Heart left ventricle (tissue), 16 donors: ENCODE measurements at regions not wholly inside any gene's neighbourhood (a gene's known extent, or its start where the extent isn't known, plus 50 kb on each side); places are given as distances from the start of the nearest gene placed in this dataset.
"Not testable (repeated sequence)": the region's sequence is repeated elsewhere in the genome, so short reads cannot be mapped to it uniquely, and the experiment has no call there.

Experiments
- ATAC-seq, 4 donors: fragments of 200-7000 bp; cut with Tn5 transposase; one replicate each; pipeline ENCODE4 v1.9.1; 2020 to 2022; ENCODE audit warnings: moderate library complexity in 4 of 4, mild to moderate bottlenecking in 3 of 4, moderate number of reproducible peaks in 1 of 4
- DNase-seq, 5 donors: peaks; one replicate each; pipeline ENCODE4 v3.0.0-alpha.2; 2020
- H3K27ac ChIP-seq, 12 donors: fragments of 200-600 bp; sonication (generic) in 4 of 12; one replicate each; pipeline versions ENCODE4 v1.5.0 to v1.8.0; 2016 to 2022; ENCODE audit warnings: mild to moderate bottlenecking in 2 of 12
- H3K27me3 ChIP-seq, 9 donors: fragments of 200-600 bp; sonication (generic) in 2 of 9; one replicate each; pipeline versions ENCODE4 v1.5.1 to v1.8.0; 2016 to 2022; ENCODE audit warnings: mild to moderate bottlenecking in 3 of 9
- H3K36me3 ChIP-seq, 9 donors: fragments of 200-600 bp; sonication (generic) in 2 of 9; one replicate each; pipeline versions ENCODE4 v1.5.0 to v1.8.0; 2018 to 2022; ENCODE audit warnings: mild to moderate bottlenecking in 2 of 9
- H3K4me1 ChIP-seq, 12 donors: fragments of 200-600 bp; sonication (generic) in 4 of 12; one replicate each; pipeline versions ENCODE4 v1.5.0 to v1.8.0; 2016 to 2022; ENCODE audit warnings: mild to moderate bottlenecking in 3 of 12
- H3K4me3 ChIP-seq, 12 donors: fragments of 200-600 bp; sonication (generic) in 4 of 12; one replicate each; pipeline versions ENCODE4 v1.5.0 to v1.8.0; 2017 to 2022; ENCODE audit warnings: mild to moderate bottlenecking in 9 of 12, moderate library complexity in 4 of 12
- H3K9me3 ChIP-seq, 12 donors: fragments of 200-600 bp; sonication (generic) in 4 of 12; one replicate each; pipeline versions ENCODE4 v1.5.0 to v1.8.0; 2016 to 2022; ENCODE audit warnings: mild to moderate bottlenecking in 1 of 12
- POLR2A ChIP-seq, 2 donors: fragments of 450-650 bp; IDR thresholded peaks; one replicate each; pipeline ENCODE4 v1.6.1; 2017; ENCODE audit warnings: antibody characterized with exemption in 2 of 2, mild to moderate bottlenecking in 2 of 2, moderate library complexity in 2 of 2
- WGBS, 4 donors: extraction: QIAGEN DNeasy Blood & Tissue Kit in 2 of 4; methylation state at CpG; one replicate each; pipeline versions ENCODE4 v1.1.5 to v1.1.7; 2013 to 2018; 5-methylcytosine and 5-hydroxymethylcytosine counted together
- intact Hi-C, 10 donors: fragments of 100-400 bp; cut with DNase I; formaldehyde crosslinking; loops; one replicate each; pipeline versions ENCODE4 v1.11.1 to v1.14.2; 2022
- TF ChIP-seq, protein P1 (sequence below), 12 donors: fragments of 200-600 bp; sonication (generic) in 4 of 12; IDR thresholded peaks; one replicate each; pipeline versions ENCODE4 v1.5.0 to v1.8.0; 2018 to 2022; ENCODE audit warnings: antibody characterized with exemption in 12 of 12, mild to moderate bottlenecking in 5 of 12
- donor health status: ischemic (EF 13 %, LVEDD 7.1; RV severe dilation, severe dysfunction).
- donor health status: healthy with polysubstance abuse.
- donor health status: DM: no; HTN: yes; CAD: no.
- donor health status: DM: no; HTN: no; CAD: no.
- donor health status: ischemic (EF 25% LVEDD 6.9; RV normal size, moderate dysfunction).
- donor health status: ischemic (EF 25% LVEDD 5.7; RV mildly dilated, moderate dysfunction).
- donor health status: healthy.
- donor health status: DM: yes; HTN: yes; CAD: no.
- donor health status: ischemic (EF 35%, LVEDD 5.7; RV mildly dilated, moderate dysfunction).
- donor health status: nonischemic (EF 11% LVEDD 7.7; RV severe dilation, severe dysfunction).
- donor health status: DM: yes; HTN: yes; CAD: no.
- donor health status: PGD.
- donor health status: ischemic (EF 29% LVEDD 5.4; RV normal size, mild dysfunction).
- donor health status: nonischemic (EF 23%, LVEDD 6.1; RV moderate dilation, normal function).

DNA sequence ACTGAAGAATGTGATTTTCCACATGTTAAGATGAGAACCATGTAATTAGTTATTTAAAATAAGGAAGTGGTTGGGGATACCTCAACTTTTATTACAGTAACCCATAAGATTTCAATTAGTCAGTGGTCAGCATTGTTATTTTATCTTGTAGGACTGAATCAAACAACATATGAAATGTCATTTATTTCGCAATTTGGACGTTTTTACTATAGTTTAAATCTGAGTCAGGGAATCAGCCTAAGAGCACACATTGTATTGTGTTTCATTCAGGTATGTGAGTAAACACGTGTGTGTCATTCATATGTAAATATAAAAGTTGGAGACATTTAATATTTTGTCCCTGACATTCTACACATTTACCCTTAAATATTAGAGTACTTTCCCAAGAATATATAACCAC is 1418.7 kb downstream of the GRIK2 start:
- DNase-seq (no peak), ATAC-seq (no peak)
- no peaks in the 10 kb centered on the region for H3K27me3 ChIP-seq
- WGBS, 4 donors, result 57 to 66% (median 64%) methylated on average over 3 of the region's 3 CpGs
- H3K36me3 ChIP-seq, result no peaks in the 10 kb centered on the region
- TF ChIP-seq, protein P1, sequence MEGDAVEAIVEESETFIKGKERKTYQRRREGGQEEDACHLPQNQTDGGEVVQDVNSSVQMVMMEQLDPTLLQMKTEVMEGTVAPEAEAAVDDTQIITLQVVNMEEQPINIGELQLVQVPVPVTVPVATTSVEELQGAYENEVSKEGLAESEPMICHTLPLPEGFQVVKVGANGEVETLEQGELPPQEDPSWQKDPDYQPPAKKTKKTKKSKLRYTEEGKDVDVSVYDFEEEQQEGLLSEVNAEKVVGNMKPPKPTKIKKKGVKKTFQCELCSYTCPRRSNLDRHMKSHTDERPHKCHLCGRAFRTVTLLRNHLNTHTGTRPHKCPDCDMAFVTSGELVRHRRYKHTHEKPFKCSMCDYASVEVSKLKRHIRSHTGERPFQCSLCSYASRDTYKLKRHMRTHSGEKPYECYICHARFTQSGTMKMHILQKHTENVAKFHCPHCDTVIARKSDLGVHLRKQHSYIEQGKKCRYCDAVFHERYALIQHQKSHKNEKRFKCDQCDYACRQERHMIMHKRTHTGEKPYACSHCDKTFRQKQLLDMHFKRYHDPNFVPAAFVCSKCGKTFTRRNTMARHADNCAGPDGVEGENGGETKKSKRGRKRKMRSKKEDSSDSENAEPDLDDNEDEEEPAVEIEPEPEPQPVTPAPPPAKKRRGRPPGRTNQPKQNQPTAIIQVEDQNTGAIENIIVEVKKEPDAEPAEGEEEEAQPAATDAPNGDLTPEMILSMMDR (IDR thresholded peaks at IDR 0.05), result no peak
- TF ChIP-seq POLR2A (IDR thresholded peaks at IDR 0.05), result no peak
- H3K9me3 ChIP-seq, result peaks cover 0 to 3% (median 0%) of the 10 kb centered on the region in 12 donors
- no peak overlapping the region for H3K27ac ChIP-seq
- no peaks in the 10 kb centered on the region for H3K4me1 ChIP-seq
- intact Hi-C loops, result no loop called here
- H3K4me3 ChIP-seq, result no peak overlapping the region

DNA sequence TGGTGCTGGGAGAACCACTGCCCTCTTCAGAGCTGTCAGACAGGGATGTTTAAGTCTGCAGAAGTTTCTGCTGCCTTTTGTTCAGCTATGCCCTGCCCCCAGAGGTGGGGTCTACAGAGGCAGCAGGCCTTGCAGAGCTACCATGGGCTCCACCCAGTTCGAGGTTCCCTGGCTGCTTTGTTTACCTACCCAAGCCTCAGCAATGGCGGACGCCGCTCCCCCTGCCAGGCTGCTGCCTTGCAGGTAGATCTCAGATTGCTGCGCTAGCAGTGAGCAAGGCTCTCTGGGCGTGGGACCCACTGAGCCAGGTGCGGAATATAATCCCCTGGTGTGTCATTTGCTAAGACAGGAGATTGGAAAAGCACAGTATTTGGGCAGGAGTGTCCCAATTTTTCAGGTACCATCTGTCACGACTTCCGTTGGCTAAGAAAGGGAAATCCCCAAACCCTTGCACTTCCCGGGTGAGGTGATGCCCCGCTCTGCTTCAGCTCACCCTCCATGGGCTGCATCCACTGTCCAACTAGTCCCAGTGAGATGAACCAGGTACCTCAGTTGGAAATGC is 1415.5 kb downstream of the GRIK2 start:
- H3K4me3 ChIP-seq, intact Hi-C loops, ATAC-seq, H3K9me3 ChIP-seq, H3K27ac ChIP-seq, H3K4me1 ChIP-seq, DNase-seq, H3K27me3 ChIP-seq, H3K36me3 ChIP-seq: not testable (repeated sequence)
- WGBS, 4 donors, result 77 to 87% (median 83%) methylated on average over 5 to 11 of the region's 11 CpGs

DNA sequence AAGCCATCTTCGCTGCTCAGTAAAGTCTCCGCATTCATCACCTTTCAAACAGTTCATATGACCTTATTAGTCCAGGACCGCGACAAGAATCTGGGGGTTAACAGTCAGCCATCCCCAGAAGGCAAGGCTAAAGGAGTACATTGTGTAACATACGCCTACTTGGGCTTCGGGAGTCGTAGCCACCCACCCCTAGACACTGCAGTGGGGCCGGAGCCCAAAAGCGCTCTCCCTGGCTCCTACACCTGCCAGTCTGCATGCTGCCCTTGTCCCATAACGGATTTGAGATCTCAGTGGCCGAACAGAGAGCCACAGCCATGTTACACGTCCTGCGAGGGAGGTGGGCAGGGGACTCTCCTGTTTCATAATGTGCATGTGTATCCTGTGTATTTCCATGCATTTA is 1405.5 kb downstream of the GRIK2 start:
- Histone ChIP-seq H3K9me3 (peaks cover 0 to 6% (median 0%) of the 10 kb centered on the region in 12 donors), H3K27me3 (no peaks in the 10 kb centered on the region), H3K4me1 (no peaks in the 10 kb centered on the region), H3K36me3 (no peaks in the 10 kb centered on the region), H3K4me3 (no peak overlapping the region), H3K27ac (no peak overlapping the region)
- 66 to 75% (median 67%) methylated on average over 13 of the region's 13 CpGs for WGBS, 4 donors
- DNase-seq (no peak), ATAC-seq (no peak)
- intact Hi-C loops, result no loop called here
- TF ChIP-seq POLR2A (IDR thresholded peaks at IDR 0.05), result no peak
- TF ChIP-seq, protein P1 (IDR thresholded peaks at IDR 0.05), result no peak

DNA sequence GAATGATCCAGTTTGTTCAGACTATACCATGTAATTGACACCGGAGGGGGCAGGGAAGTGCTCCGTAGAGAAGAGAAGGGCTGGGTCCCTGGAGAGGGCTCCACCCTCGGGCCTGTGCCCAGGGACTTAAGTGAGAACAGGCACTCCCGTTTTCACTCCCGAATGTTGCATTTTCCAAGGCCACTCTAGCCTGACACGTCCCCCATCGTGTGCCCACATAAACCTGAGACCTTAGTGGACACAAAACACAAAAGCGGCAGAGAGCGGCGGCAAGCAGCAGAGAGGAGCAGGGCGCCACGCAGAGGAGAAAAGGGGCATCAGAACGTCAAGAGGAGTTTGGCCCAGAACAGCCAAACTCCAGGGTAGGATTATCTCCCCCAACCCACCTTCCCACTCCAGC is 1405.1 kb downstream of the GRIK2 start:
- 6 to 21% (median 9%) methylated on average over 13 of the region's 13 CpGs for WGBS, 4 donors
- no peak overlapping the region for H3K4me3 ChIP-seq

More for the DNA sequence above, 1405.1 kb downstream of the GRIK2 start:
- H3K4me1 ChIP-seq, result no peaks in the 10 kb centered on the region
- DNase-seq (no peak), ATAC-seq (no peak)
- peaks cover 0 to 4% (median 0%) of the 10 kb centered on the region in 12 donors for H3K9me3 ChIP-seq
- intact Hi-C loops, result no loop called here
- TF ChIP-seq, protein P1 (IDR thresholded peaks at IDR 0.05), result no peak
- no peak for TF ChIP-seq POLR2A (IDR thresholded peaks at IDR 0.05)
- no peak overlapping the region for H3K27ac ChIP-seq
- no peaks in the 10 kb centered on the region for H3K27me3 ChIP-seq
- no peaks in the 10 kb centered on the region for H3K36me3 ChIP-seq
